Caco-2 (cell line): ENCODE measurements at regions not wholly inside any gene's neighbourhood (a gene's known extent, or its start where the extent isn't known, plus 50 kb on each side); places are given as distances from the start of the nearest gene placed in this dataset.

Source experiments
- BruUV-seq: library from RNA; stranded (reverse); fragments of 400-500 nt; replicated peaks from 2 replicates; lab custom pipeline; 2021; lab: Mats Ljungman, UMichigan
- CTCF ChIA-PET: fragments of 300-600 bp; sonication (Branson Sonifier 250); formaldehyde crosslinking; loops from one replicate; lab custom pipeline; 2022; ENCODE audit warnings: antibody characterized with exemption; lab: Charles Lee
- POLR2A ChIA-PET: fragments of 300-600 bp; sonication (Branson Sonifier 250); formaldehyde crosslinking; loops from one replicate; lab custom pipeline; 2022; ENCODE audit warnings: antibody characterized with exemption; lab: Charles Lee
- DNase-seq, 2 experiments: peaks; one replicate each; pipeline versions ENCODE4 v3.0.0 to v3.0.0-alpha.2; 2020 to 2022
- H3K27me3 ChIP-seq: replicated peaks from 2 replicates; pipeline ENCODE4 v1.6.0; 2011; ENCODE audit warnings: low read length; ENCODE audit not compliant: control insufficient read depth, insufficient read depth
- H3K36me3 ChIP-seq: 2 replicates; pipeline ENCODE4 v1.5.1; 2011; ENCODE audit warnings: low read length; ENCODE audit not compliant: control insufficient read depth, insufficient read depth
- H3K4me1 ChIP-seq: fragments of 250-450 bp; sonication (Bioruptor Pico); 2 replicates; pipeline ENCODE4 v1.5.1; 2020; ENCODE audit warnings: mild to moderate bottlenecking
- H3K4me3 ChIP-seq: 2 replicates; pipeline ENCODE4 v1.5.1; 2011; ENCODE audit warnings: low read depth, mild to moderate bottlenecking, control low read depth, low read length
- H3K9me3 ChIP-seq: fragments of 250-450 bp; sonication (Bioruptor Pico); 2 replicates; pipeline ENCODE4 v1.5.1; 2020; ENCODE audit warnings: mild to moderate bottlenecking, moderate library complexity
- H3K27ac Mint-ChIP-seq: one replicate; pipeline ENCODE4 v1.8.0; 2022; ENCODE audit warnings: mixed read lengths; ENCODE audit not compliant: unreplicated experiment
- H3K27me3 Mint-ChIP-seq: one replicate; pipeline ENCODE4 v1.8.0; 2022; ENCODE audit warnings: mixed read lengths; ENCODE audit not compliant: insufficient read depth, unreplicated experiment
- H3K36me3 Mint-ChIP-seq: one replicate; pipeline ENCODE4 v1.8.0; 2022; ENCODE audit warnings: mild to moderate bottlenecking, mixed read lengths; ENCODE audit not compliant: insufficient read depth, unreplicated experiment
- H3K4me1 Mint-ChIP-seq: one replicate; pipeline ENCODE4 v1.8.0; 2022; ENCODE audit warnings: low read depth, mixed read lengths; ENCODE audit not compliant: unreplicated experiment
- H3K4me3 Mint-ChIP-seq: one replicate; pipeline ENCODE4 v1.8.0; 2022; ENCODE audit warnings: mild to moderate bottlenecking, moderate library complexity, mixed read lengths; ENCODE audit not compliant: unreplicated experiment
- H3K9me3 Mint-ChIP-seq: one replicate; pipeline ENCODE4 v1.8.0; 2022; ENCODE audit warnings: mixed read lengths; ENCODE audit not compliant: unreplicated experiment
- CTCF ChIP-seq, 2 experiments: fragments of 200-600 bp in 1 of 2; IDR thresholded peaks; 1 replicate in 1 of 2; 2 replicates in 1 of 2; pipeline versions ENCODE4 v1.5.1 to v1.8.0; 2011 to 2022; ENCODE audit warnings: antibody characterized with exemption in 1 of 2, control low read depth in 1 of 2, inconsistent platforms in 1 of 2, low read depth in 1 of 2, low read length in 1 of 2, mild to moderate bottlenecking in 1 of 2, moderate library complexity in 1 of 2; ENCODE audit not compliant: insufficient read depth in 1 of 2, severe bottlenecking in 1 of 2, unreplicated experiment in 1 of 2
- intact Hi-C: fragments of 100-400 bp; cut with micrococcal nuclease; formaldehyde crosslinking; loops from one replicate; pipeline ENCODE4 v1.10.0; 2022; ENCODE audit not compliant: unreplicated experiment

- Histone ChIP-seq H3K4me1 (peaks cover 44% of the 10 kb centered on the region), H3K27me3 (no peaks in the 10 kb centered on the region), H3K9me3 (no peaks in the 10 kb centered on the region), H3K36me3 (no peaks in the 10 kb centered on the region), H3K4me3 (peak overlapping the region; percentile 44)
- ChIA-PET POLR2A (no interaction called here), CTCF (interaction anchor here (0.7 kb wide), 1 partner anchor 9 kb away, joined by 6 read pairs; no protein-coding TSS in a partner anchor)
- Mint-ChIP-seq H3K27me3 (no peaks in the 10 kb centered on the region), H3K4me1 (peaks cover 26% of the 10 kb centered on the region), H3K36me3 (no peaks in the 10 kb centered on the region), H3K27ac (peak overlapping the region; percentile 94), H3K9me3 (no peaks in the 10 kb centered on the region), H3K4me3 (peak overlapping the region; percentile 90)
- BruUV-seq = TSS peak; percentile 24
- intact Hi-C loops = loop anchor here (1.0 kb wide), 3 partner anchors 12 to 123 kb away; partner anchors contain the start of gene FZD8
- peak; percentile 66 to 78 for DNase-seq
- peak in 1 of 2 experiments; percentile 13 for TF ChIP-seq CTCF (IDR thresholded peaks at IDR 0.05; ENCODE audit: insufficient read depth in 1 of 2, low read depth in 1 of 2, low read length in 1 of 2, severe bottlenecking in 1 of 2, unreplicated experiment in 1 of 2)
These were observed 123.0 kb upstream of the FZD8 start for GRCh38 chr10:35765066-35765527.

GRCh38 chr10:35762311-35763030, 120.4 kb upstream of the FZD8 start:
- Mint-ChIP-seq H3K4me1 (peaks cover 12% of the 10 kb centered on the region), H3K27me3 (no peaks in the 10 kb centered on the region), H3K9me3 (peaks cover 16% of the 10 kb centered on the region), H3K4me3 (no peak overlapping the region), H3K27ac (no peak overlapping the region), H3K36me3 (no peaks in the 10 kb centered on the region)
- CTCF ChIA-PET = no interaction called here
- peaks cover 18% of the 10 kb centered on the region for H3K4me1 ChIP-seq
- no peak overlapping the region for H3K4me3 ChIP-seq
- no peaks in the 10 kb centered on the region; the same call in 1 of the 2 replicates for H3K9me3 ChIP-seq
- DNase-seq = no peak
- POLR2A ChIA-PET = no interaction called here
- intact Hi-C loops = no loop called here
- TF ChIP-seq CTCF (IDR thresholded peaks at IDR 0.05; ENCODE audit: insufficient read depth in 1 of 2, low read depth in 1 of 2, low read length in 1 of 2, severe bottlenecking in 1 of 2, unreplicated experiment in 1 of 2) = no peak
- no peaks in the 10 kb centered on the region for H3K36me3 ChIP-seq
- no TSS peak for BruUV-seq
- no peaks in the 10 kb centered on the region for H3K27me3 ChIP-seq

GRCh38 chr10:35758076-35758475, 116.0 kb upstream of the FZD8 start:
- no peak for DNase-seq
- ChIA-PET POLR2A (no interaction called here), CTCF (no interaction called here)
- no peaks in the 10 kb centered on the region for H3K27me3 Mint-ChIP-seq
- H3K4me1 ChIP-seq = no peaks in the 10 kb centered on the region
- H3K27me3 ChIP-seq = no peaks in the 10 kb centered on the region
- no peaks in the 10 kb centered on the region for H3K36me3 Mint-ChIP-seq
- no TSS peak for BruUV-seq
- H3K9me3 Mint-ChIP-seq = peaks cover 16% of the 10 kb centered on the region
- H3K36me3 ChIP-seq = no peaks in the 10 kb centered on the region
- TF ChIP-seq CTCF (IDR thresholded peaks at IDR 0.05; ENCODE audit: insufficient read depth in 1 of 2, low read depth in 1 of 2, low read length in 1 of 2, severe bottlenecking in 1 of 2, unreplicated experiment in 1 of 2) = no peak
- no peak overlapping the region for H3K4me3 Mint-ChIP-seq
- H3K4me3 ChIP-seq = no peak overlapping the region
- H3K4me1 Mint-ChIP-seq = no peaks in the 10 kb centered on the region
- no peak overlapping the region for H3K27ac Mint-ChIP-seq
- intact Hi-C loops = no loop called here
- no peaks in the 10 kb centered on the region; the same call in 1 of the 2 replicates for H3K9me3 ChIP-seq
